ENCODE measurements at regions not wholly inside any gene's neighbourhood (a gene's known extent, or its start where the extent isn't known, plus 50 kb on each side); places are given as distances from the start of the nearest gene placed in this dataset.

DNA sequence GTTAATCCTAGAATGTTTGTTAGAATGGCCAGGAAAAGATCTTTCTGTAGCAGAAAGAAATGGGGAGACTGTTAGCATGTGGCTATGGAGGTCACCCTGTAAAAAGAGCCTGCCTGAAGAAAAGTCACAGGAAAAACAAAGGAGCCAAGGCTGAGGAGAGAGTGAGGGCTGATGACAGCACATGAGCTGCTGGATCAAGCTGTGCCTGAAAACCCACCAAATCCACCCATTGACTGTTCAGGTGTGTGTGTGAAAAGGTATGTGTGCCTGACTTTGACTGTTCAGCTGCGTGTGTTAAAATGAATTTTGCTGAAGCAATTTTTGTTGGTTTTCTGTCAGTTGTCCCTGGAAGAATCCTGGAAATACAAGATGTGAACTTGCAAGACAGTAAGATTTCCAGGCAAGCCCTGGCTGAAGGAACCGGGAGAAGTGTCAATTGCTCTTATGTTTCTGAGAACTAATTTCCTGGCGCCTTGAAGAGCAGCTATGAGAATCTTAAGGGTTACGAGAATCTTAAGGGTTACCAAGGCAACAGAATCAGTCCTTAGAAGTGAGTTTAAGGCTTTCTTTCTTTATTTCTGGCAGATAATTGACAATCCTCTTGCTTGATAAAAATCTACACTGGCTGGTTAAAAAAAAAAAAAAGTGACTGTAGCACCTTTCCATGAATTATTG is 73.0 kb upstream of the LGALSL start:
- no peak for DNase-seq (ENCODE audit: low read depth in 1 of 2, low spot score in 1 of 2)
- no peak overlapping the region for H3K27ac ChIP-seq (replicated peaks)
- no peak for TF ChIP-seq SPI1 (IDR thresholded peaks at IDR 0.05; ENCODE audit: borderline replicate concordance, low read depth)
- TF ChIP-seq, protein P1, sequence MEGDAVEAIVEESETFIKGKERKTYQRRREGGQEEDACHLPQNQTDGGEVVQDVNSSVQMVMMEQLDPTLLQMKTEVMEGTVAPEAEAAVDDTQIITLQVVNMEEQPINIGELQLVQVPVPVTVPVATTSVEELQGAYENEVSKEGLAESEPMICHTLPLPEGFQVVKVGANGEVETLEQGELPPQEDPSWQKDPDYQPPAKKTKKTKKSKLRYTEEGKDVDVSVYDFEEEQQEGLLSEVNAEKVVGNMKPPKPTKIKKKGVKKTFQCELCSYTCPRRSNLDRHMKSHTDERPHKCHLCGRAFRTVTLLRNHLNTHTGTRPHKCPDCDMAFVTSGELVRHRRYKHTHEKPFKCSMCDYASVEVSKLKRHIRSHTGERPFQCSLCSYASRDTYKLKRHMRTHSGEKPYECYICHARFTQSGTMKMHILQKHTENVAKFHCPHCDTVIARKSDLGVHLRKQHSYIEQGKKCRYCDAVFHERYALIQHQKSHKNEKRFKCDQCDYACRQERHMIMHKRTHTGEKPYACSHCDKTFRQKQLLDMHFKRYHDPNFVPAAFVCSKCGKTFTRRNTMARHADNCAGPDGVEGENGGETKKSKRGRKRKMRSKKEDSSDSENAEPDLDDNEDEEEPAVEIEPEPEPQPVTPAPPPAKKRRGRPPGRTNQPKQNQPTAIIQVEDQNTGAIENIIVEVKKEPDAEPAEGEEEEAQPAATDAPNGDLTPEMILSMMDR (IDR thresholded peaks at IDR 0.05; ENCODE audit: insufficient read depth, low read length): no peak
- TF ChIP-seq GABPA (IDR thresholded peaks at IDR 0.05; ENCODE audit: low read depth): no peak
- TF ChIP-seq, protein P2, sequence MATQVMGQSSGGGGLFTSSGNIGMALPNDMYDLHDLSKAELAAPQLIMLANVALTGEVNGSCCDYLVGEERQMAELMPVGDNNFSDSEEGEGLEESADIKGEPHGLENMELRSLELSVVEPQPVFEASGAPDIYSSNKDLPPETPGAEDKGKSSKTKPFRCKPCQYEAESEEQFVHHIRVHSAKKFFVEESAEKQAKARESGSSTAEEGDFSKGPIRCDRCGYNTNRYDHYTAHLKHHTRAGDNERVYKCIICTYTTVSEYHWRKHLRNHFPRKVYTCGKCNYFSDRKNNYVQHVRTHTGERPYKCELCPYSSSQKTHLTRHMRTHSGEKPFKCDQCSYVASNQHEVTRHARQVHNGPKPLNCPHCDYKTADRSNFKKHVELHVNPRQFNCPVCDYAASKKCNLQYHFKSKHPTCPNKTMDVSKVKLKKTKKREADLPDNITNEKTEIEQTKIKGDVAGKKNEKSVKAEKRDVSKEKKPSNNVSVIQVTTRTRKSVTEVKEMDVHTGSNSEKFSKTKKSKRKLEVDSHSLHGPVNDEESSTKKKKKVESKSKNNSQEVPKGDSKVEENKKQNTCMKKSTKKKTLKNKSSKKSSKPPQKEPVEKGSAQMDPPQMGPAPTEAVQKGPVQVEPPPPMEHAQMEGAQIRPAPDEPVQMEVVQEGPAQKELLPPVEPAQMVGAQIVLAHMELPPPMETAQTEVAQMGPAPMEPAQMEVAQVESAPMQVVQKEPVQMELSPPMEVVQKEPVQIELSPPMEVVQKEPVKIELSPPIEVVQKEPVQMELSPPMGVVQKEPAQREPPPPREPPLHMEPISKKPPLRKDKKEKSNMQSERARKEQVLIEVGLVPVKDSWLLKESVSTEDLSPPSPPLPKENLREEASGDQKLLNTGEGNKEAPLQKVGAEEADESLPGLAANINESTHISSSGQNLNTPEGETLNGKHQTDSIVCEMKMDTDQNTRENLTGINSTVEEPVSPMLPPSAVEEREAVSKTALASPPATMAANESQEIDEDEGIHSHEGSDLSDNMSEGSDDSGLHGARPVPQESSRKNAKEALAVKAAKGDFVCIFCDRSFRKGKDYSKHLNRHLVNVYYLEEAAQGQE (IDR thresholded peaks at IDR 0.05; ENCODE audit: insufficient replicate concordance, low read depth): no peak
- no peak for TF ChIP-seq POLR2AphosphoS5 (IDR thresholded peaks at IDR 0.05; ENCODE audit: low read depth)

DNA sequence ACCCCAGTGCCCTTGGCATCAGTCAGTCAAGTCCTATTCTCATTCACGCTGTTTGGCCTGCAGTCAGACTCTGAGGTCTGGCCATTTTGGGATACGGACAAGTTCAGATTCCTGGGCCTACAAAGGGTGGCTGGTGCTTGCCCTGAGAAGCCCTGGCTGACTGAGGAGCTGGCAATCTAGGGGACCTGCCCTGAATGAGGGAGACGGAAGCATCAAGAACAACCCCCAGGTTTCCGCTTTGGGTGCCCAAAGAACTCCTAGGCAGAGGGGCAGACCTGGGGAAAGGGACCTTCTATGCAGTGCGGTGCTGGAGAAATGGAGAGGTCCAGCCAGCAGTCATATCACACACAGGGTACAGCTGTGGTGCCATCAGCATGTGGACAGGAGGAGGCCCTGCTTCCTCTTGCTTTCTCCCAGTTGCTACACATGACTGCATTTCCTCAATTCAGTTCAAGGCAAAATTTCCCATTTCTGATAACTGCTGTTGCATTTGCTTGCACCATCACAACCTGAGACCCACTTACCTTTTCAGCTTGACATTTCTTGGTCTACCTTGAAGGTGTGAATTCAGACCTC is 70.9 kb upstream of the LGALSL start:
- Histone ChIP-seq H3K27ac (replicated peaks) (0 out of 2 replicates have a peak overlapping the region, but pooled peaks have one; percentile 7), H3K27me3 (ENCODE audit: insufficient read depth, poor library complexity, severe bottlenecking) (no peaks in the 10 kb centered on the region), H3K4me3 (replicated peaks; ENCODE audit: insufficient read depth, low read length) (no peak overlapping the region)
- TF ChIP-seq SPI1 (IDR thresholded peaks at IDR 0.05; ENCODE audit: borderline replicate concordance, low read depth): peak; percentile 85; the same call in 1 of the 2 replicates
- TF ChIP-seq, protein P2 (IDR thresholded peaks at IDR 0.05; ENCODE audit: insufficient replicate concordance, low read depth): no peak
- peak in 1 of 2 experiments; percentile 64 for DNase-seq (ENCODE audit: low read depth in 1 of 2, low spot score in 1 of 2)

More for the DNA sequence above, 73.0 kb upstream of the LGALSL start:
- no peak overlapping the region for H3K4me3 ChIP-seq (replicated peaks; ENCODE audit: insufficient read depth, low read length)
- no peaks in the 10 kb centered on the region for H3K27me3 ChIP-seq (ENCODE audit: insufficient read depth, poor library complexity, severe bottlenecking)

DNA sequence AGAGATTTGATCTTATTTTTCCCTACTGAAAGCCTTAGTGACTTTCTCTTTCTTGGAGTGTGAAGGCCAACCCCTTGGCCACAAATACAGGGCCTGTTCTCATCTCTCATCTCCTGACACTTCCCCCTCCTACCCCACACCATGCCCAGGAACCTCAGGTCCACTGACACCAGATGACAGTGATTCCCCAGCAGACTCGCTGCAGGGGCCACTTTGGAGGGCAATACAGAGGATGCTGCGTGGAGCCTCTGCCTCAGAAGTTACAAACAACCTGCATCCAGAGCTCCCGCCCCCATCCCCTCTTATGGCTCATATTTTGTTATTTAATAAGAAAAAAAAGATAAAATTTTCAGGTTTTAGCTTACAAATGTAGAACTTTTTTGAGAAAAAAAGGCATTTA is 70.1 kb upstream of the LGALSL start:
- H3K27me3 ChIP-seq (ENCODE audit: insufficient read depth, poor library complexity, severe bottlenecking): no peaks in the 10 kb centered on the region
- TF ChIP-seq GABPA (IDR thresholded peaks at IDR 0.05; ENCODE audit: low read depth): no peak
- no peak for TF ChIP-seq SPI1 (IDR thresholded peaks at IDR 0.05; ENCODE audit: borderline replicate concordance, low read depth)
- no peak for TF ChIP-seq POLR2AphosphoS5 (IDR thresholded peaks at IDR 0.05; ENCODE audit: low read depth)
- TF ChIP-seq, protein P2 (IDR thresholded peaks at IDR 0.05; ENCODE audit: insufficient replicate concordance, low read depth): no peak
- TF ChIP-seq, protein P1 (IDR thresholded peaks at IDR 0.05; ENCODE audit: insufficient read depth, low read length): no peak
- no peak overlapping the region for H3K4me3 ChIP-seq (replicated peaks; ENCODE audit: insufficient read depth, low read length)
- no peak overlapping the region for H3K27ac ChIP-seq (replicated peaks)
- no peak for DNase-seq (ENCODE audit: low read depth in 1 of 2, low spot score in 1 of 2)
